GM12878 (cell line): ENCODE measurements at regions not wholly inside any gene's neighbourhood (a gene's known extent, or its start where the extent isn't known, plus 50 kb on each side); places are given as distances from the start of the nearest gene placed in this dataset.

Source experiments
- ATAC-seq: fragments of 200-7000 bp; cut with Tn5 transposase; 3 replicates; pipeline ENCODE4 v1.9.1; 2020; ENCODE audit warnings: mild to moderate bottlenecking, moderate library complexity
- BruUV-seq: library from RNA; stranded (reverse); fragments of 400-500 nt; replicated peaks from 2 replicates; lab custom pipeline; 2021; lab: Mats Ljungman, UMichigan
- CTCF ChIA-PET: fragments of 300-600 bp; sonication (Branson Sonifier 250); formaldehyde crosslinking; extraction: SDS; loops from one replicate; lab custom pipeline; 2021; ENCODE audit warnings: inconsistent platforms; lab: Yijun Ruan, JAX
- POLR2A ChIA-PET: fragments of 350-600 bp; formaldehyde crosslinking; extraction: SDS; loops from one replicate; lab custom pipeline; 2021; ENCODE audit warnings: inconsistent platforms; lab: Charles Lee
- RAD21 ChIA-PET: fragments of 300-600 bp; sonication (Branson Sonifier 250); formaldehyde crosslinking; loops from one replicate; lab custom pipeline; 2023; ENCODE audit warnings: antibody characterized with exemption; ENCODE audit not compliant: unreplicated experiment; lab: Charles Lee
- SMC1A ChIA-PET: fragments of 300-600 bp; sonication (Branson Sonifier 250); formaldehyde crosslinking; loops from one replicate; lab custom pipeline; 2023; ENCODE audit not compliant: unreplicated experiment, uncharacterized antibody; lab: Charles Lee
- DNase-seq: peaks from one replicate; pipeline ENCODE4 v3.0.0-alpha.2; 2011; ENCODE audit warnings: low read depth, low spot score
- FAIRE-seq: peaks from 3 replicates; lab custom pipeline; 2011; peaks lifted over from hg19 to GRCh38; lab: Jason Lieb, UNC
- H2AFZ ChIP-seq: 2 replicates; pipeline ENCODE4 v1.6.0; 2011; ENCODE audit warnings: low read depth, low read length, control low read depth; ENCODE audit not compliant: control insufficient read depth
- H3K27ac ChIP-seq: 2 replicates; pipeline ENCODE4 v1.5.1; 2011; ENCODE audit warnings: control low read depth; ENCODE audit not compliant: control insufficient read depth, insufficient read depth
- H3K27me3 ChIP-seq, 2 experiments: replicated peaks in 1 of 2; 2 replicates each; pipeline versions ENCODE4 v1.6.0 to v1.6.1; 2011; ENCODE audit warnings: low read length in 1 of 2; ENCODE audit not compliant: control insufficient read depth in 2 of 2, insufficient read depth in 2 of 2
- H3K36me3 ChIP-seq, 2 experiments: 2 replicates each; pipeline ENCODE4 v1.5.1; 2011; ENCODE audit warnings: low read length in 1 of 2; ENCODE audit not compliant: control insufficient read depth in 2 of 2, insufficient read depth in 2 of 2
- H3K4me1 ChIP-seq: 2 replicates; pipeline ENCODE4 v1.6.1; 2011; ENCODE audit warnings: mild to moderate bottlenecking, low read length, moderate library complexity, mixed read lengths; ENCODE audit not compliant: control insufficient read depth, insufficient read depth
- H3K4me2 ChIP-seq: 2 replicates; pipeline ENCODE4 v1.6.0; 2011; ENCODE audit warnings: control low read depth; ENCODE audit not compliant: control insufficient read depth, insufficient read depth
- H3K4me3 ChIP-seq: fragments of 200-600 bp; sonication (generic); 2 replicates; pipeline ENCODE4 v1.5.1; 2016
- H3K79me2 ChIP-seq: 2 replicates; pipeline ENCODE4 v1.6.0; 2011; ENCODE audit warnings: low read length; ENCODE audit not compliant: control insufficient read depth, insufficient read depth
- H3K9ac ChIP-seq: 2 replicates; pipeline ENCODE4 v1.8.0; 2011; ENCODE audit warnings: low read length, control low read depth, mixed read lengths; ENCODE audit not compliant: control insufficient read depth, insufficient read depth
- H3K9me3 ChIP-seq: replicated peaks from 3 replicates; pipeline ENCODE4 v1.5.1; 2011; ENCODE audit warnings: mild to moderate bottlenecking, low read length; ENCODE audit not compliant: control insufficient read depth, insufficient read depth
- H4K20me1 ChIP-seq: 2 replicates; pipeline ENCODE4 v1.6.0; 2011; ENCODE audit not compliant: control insufficient read depth, insufficient read depth
- E2F4 ChIP-seq: IDR thresholded peaks from 2 replicates; pipeline ENCODE4 v1.6.1; 2012; ENCODE audit warnings: low read depth, low read length, improper control_type of control experiment
- ESRRA ChIP-seq: IDR thresholded peaks from 2 replicates; pipeline ENCODE4 v1.6.1; 2012; ENCODE audit warnings: mild to moderate bottlenecking, low read length, improper control_type of control experiment
- NFYB ChIP-seq: IDR thresholded peaks from 2 replicates; pipeline ENCODE4 v1.6.1; 2011; ENCODE audit warnings: low read depth, mild to moderate bottlenecking, low read length, improper control_type of control experiment, moderate library complexity; ENCODE audit not compliant: insufficient read depth
- USF2 ChIP-seq: IDR thresholded peaks from 2 replicates; pipeline ENCODE4 v1.6.1; 2011; ENCODE audit warnings: low read depth, low read length, improper control_type of control experiment, borderline replicate concordance
- ZNF622 ChIP-seq: fragments of 450-650 bp; IDR thresholded peaks from 2 replicates; pipeline ENCODE4 v1.6.1; 2017; ENCODE audit warnings: mild to moderate bottlenecking, inconsistent platforms
- ZZZ3 ChIP-seq: IDR thresholded peaks from 2 replicates; pipeline ENCODE4 v1.6.1; 2011; ENCODE audit warnings: low read depth; ENCODE audit not compliant: control insufficient read depth, insufficient read length
- WGBS: methylation state at CpG from one replicate; pipeline ENCODE4 v1.1.6; 2016; ENCODE audit warnings: low lambda C conversion rate; ENCODE audit not compliant: insufficient replicate concordance, insufficient coverage; ENCODE audit errors: missing lambda C conversion rate; 5-methylcytosine and 5-hydroxymethylcytosine counted together
- in situ Hi-C: fragments of 300-500 bp; cut with MboI; formaldehyde crosslinking; loops from 9 replicates; pipeline ENCODE4 v1.14.3; 2018; ENCODE audit warnings: mixed read lengths
- intact Hi-C: fragments of 100-400 bp; cut with micrococcal nuclease; formaldehyde crosslinking; loops from one replicate; pipeline ENCODE4 v1.14.2; 2022; ENCODE audit not compliant: unreplicated experiment

GRCh38 chrX:6852121-6852520 lies 295.4 kb upstream of the STS start:
- 23% methylated on average over 1 of the region's 1 CpG for WGBS
- RAD21 ChIA-PET, result interaction anchor here (0.6 kb wide), 1 partner anchor 341 kb away, joined by 3 read pairs; no protein-coding TSS in a partner anchor
- TF ChIP-seq E2F4 (no peak), NFYB (no peak), USF2 (no peak), ZZZ3 (no peak), ZNF622 (no peak), ESRRA (no peak)
- TF ChIP-seq, all 136 proteins: peak for 0
- ChIA-PET CTCF (no interaction called here), POLR2A (no interaction called here), SMC1A (interaction anchor here (0.5 kb wide), 1 partner anchor 1797 kb away, joined by 3 read pairs; no protein-coding TSS in a partner anchor)
- ATAC-seq (no peak), FAIRE-seq (no peak), DNase-seq (no peak)
- in situ Hi-C loops, result no loop called here
- H2AFZ ChIP-seq, result no peak overlapping the region
- H3K79me2 ChIP-seq, result no peaks in the 10 kb centered on the region
- no peak overlapping the region for H3K4me3 ChIP-seq
- H3K27ac ChIP-seq, result no peak overlapping the region
- no peaks in the 10 kb centered on the region for H4K20me1 ChIP-seq
- no peaks in the 10 kb centered on the region for H3K4me1 ChIP-seq
- BruUV-seq, result no TSS peak
- no peaks in the 10 kb centered on the region; the same call in 2 of the 3 replicates for H3K9me3 ChIP-seq
- intact Hi-C loops, result loop anchor here (10.0 kb wide), 1 partner anchor 233 kb away; no protein-coding TSS in a partner anchor
- H3K36me3 ChIP-seq, result no peaks in the 10 kb centered on the region
- H3K9ac ChIP-seq, result no peak overlapping the region
- no peak overlapping the region for H3K4me2 ChIP-seq
- no peaks in the 10 kb centered on the region for H3K27me3 ChIP-seq
